ENCODE measurements at regions not wholly inside any gene's neighbourhood (a gene's known extent, or its start where the extent isn't known, plus 50 kb on each side); places are given as distances from the start of the nearest gene placed in this dataset.
"Not testable (repeated sequence)": the region's sequence is repeated elsewhere in the genome, so short reads cannot be mapped to it uniquely, and the experiment has no call there.

DNA sequence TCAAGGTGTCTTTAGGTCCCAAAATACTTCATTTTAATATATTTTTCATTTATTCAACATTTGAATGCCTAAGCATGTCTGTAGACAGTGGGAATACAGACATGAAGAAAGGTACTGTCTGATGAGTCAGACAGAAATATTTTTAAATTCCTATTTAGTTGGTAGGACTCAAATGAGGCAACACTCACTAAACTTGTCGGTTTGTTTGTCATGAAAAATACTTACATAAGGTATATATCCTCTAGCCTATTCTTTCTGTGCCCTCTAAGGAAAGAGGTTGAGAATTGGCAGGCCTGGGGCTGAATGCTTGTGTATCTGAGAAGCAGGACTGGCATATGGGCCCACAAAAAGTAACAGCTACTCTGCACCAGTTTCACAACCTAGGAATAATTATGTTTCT is 423.6 kb upstream of the MDFIC2 start:
- DNase-seq, result peak; percentile 37

DNA sequence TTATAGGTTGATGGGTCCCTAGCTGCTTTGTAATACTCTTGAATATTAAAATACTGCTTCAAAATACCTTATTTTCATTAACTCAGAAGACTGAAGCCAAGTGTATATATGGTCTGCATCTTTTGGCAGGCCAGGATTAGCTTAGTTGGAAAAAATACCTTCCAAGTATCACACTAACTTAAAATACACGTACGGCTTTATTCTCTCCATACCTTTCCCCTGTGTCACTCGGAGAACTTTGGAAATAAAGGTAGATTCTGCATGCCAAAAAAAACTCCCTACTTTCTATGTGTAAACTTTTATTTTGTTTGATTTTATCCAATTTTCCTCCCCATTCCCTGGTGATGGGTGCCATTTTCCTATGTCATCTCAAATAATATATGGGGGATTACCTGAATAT is 422.3 kb upstream of the MDFIC2 start:
- DNase-seq, result no peak

DNA sequence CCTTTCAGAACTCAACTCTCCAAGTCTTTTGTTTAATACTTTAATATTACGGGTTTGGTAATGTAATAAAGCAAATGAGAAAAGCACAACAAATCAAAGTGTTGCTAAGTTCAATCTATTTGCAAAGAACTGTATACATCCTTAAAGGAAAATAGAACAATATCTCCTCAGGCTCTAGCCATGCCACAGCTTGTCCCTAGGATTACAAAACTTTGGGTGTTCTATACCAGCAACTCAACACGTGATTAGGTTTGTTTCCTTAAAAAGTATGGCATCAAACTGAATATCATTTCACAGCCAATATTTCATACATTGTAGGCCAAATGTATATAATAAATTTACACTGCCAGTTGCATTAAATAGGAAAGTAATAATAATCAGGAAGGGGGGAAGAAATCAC is 418.6 kb upstream of the MDFIC2 start:
- no peak for DNase-seq

GRCh38 chr3:70729845-70730244 is 417.4 kb upstream of the MDFIC2 start:
- DNase-seq, result peak; percentile 24

- DNase-seq, result peak; percentile 34
These were observed 415.9 kb upstream of the MDFIC2 start for GRCh38 chr3:70728311-70728710.

- DNase-seq, result peak; percentile 68
These were observed 414.5 kb upstream of the MDFIC2 start for GRCh38 chr3:70726961-70727360.

DNA sequence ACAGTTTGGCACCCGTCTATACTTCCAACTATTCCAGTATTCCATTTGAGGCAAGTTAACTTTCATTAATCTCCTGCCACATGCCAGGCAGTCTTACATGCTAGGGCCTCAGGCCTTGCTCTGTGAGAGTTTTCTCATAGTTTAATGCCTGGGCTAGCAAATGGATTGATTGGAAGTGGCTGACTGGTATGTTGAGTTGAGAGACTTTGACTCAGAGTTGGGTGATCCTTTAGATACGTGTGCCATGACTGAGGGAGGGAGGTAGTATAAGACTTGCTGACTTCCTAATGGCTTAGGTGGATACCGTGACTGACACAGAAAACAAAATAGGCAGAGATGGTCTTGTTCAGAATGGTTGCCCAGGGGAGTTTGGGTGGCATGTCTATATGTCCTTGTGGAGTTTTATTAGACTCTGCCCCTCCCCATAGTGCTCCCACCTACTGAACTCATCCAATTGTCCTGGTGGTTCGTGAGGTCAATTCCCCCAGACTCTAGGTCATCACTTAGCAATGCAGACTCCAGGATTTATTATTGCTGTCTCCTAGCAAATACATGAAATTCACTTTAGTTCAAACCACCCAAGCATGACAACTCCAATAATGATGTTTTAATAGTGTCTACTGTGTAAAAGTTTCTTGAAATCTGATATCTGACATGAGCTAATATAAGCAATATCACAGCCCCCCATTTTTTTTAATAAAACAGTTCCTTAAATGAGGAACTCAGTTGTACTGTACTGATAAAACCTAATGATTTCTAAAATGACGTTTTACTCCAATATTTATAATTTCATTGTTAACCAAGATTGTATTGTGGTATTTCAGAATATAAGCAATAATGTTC is 413.9 kb upstream of the MDFIC2 start:
- DNase-seq, result no peak

DNA sequence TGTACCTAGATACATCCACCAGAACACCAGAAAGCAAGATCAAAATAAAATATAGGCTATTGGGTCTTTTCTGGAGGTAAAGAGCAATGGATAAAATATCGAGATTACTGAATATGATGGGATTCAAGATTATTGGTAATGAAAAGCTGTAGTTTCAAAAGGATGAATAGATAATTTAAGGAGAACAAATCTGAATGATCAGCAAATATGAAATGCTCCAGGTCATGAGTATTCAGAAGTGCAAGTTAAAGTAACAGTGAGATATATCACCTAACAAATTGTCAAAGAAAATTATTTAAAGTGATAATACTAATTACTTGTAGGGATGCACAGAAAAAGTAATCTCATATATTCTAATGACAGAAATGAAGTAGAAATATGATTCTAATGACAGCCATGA is 409.6 kb upstream of the MDFIC2 start:
- DNase-seq, result no peak

- peak; percentile 52 for DNase-seq
These were observed 404.4 kb upstream of the MDFIC2 start for GRCh38 chr3:70716832-70717231.

DNA sequence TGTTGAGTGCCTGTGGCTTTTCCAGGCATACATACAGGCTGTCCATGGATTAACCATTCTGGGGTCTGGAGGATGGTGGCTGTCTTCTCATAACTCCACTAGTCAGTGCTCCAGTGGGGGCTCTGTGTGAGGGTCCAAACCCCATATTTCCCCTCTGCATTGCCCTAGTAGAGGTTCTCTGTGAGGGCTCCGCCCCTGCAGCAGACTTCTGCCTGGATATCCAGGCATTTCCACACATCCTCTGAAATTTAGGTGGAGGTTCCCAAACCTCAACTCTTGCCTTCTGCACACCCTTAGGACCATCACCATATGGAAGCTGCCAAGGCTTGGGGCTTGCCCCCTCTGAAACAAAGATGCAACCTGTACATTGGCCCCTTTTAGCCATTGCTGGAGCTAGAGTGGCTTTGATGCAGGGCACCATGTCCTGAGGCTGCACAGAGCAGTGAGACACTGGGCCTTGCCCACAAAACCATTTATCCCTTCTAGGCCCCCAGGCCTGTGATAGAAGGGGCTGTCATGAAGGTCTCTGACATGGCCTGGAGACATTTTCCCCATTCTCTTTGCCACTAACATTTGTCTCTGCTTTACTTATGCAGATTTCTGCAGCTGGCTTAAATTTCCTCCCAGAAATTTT is 400.1 kb upstream of the MDFIC2 start:
- DNase-seq, result no peak

- DNase-seq, result no peak
These were observed 391.1 kb upstream of the MDFIC2 start for GRCh38 chr3:70703305-70704102.

DNA sequence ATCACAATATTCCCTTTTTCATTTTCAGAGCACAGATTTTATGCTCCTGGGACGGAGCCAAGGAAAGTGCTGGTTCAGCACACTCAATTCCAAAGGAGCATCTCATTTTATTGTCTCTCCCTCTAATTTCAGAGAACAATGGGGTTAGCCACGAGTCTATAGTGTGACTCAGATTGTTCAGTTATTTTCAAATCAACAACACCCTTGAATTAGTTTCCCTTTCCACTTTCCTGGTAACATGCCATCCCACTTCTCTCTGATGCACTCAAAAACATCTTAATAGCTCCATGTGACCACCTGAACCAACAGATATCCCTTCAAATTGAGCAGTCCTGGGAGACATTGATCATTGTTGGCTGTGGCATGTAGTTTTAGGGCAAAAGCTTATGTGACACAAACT is 389.7 kb upstream of the MDFIC2 start:
- no peak for DNase-seq

DNA sequence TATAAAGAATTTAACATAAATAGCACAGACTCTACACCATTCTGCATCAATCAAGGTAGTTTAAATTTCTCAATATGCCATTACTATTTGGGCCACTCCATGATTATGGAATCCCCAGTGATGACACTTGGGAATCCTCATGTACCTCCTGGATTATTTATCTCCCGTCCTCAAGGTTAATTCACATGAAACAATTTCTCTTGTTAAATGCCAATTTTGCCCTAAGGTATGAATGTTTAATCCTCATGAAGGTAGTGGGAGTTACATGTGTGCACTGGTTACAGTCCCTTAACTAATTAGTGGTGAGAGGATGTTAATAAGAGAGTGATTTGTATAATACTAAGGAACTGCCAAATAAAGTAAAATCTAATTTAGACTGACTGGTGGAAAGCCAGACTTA is 372.3 kb upstream of the MDFIC2 start:
- DNase-seq, result no peak

DNA sequence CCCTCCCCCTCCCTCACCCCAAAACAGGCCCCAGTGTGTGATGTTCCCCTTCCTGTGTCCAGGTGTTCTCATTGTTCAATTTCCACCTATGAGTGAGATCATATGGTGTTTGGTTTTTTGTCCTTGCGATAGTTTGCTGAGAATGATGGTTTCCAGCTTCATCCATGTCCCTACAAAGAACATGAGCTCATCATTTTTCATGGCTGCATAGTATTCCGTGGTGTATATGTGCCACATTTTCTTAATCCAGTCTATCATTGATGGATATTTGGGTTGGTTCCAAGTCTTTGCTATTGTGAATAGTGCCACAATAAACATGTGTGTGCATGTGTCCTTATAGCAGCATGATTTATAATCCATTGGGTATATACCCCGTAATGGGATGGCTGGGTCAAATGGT is 363.4 kb upstream of the MDFIC2 start:
- DNase-seq, result not testable (repeated sequence)

DNA sequence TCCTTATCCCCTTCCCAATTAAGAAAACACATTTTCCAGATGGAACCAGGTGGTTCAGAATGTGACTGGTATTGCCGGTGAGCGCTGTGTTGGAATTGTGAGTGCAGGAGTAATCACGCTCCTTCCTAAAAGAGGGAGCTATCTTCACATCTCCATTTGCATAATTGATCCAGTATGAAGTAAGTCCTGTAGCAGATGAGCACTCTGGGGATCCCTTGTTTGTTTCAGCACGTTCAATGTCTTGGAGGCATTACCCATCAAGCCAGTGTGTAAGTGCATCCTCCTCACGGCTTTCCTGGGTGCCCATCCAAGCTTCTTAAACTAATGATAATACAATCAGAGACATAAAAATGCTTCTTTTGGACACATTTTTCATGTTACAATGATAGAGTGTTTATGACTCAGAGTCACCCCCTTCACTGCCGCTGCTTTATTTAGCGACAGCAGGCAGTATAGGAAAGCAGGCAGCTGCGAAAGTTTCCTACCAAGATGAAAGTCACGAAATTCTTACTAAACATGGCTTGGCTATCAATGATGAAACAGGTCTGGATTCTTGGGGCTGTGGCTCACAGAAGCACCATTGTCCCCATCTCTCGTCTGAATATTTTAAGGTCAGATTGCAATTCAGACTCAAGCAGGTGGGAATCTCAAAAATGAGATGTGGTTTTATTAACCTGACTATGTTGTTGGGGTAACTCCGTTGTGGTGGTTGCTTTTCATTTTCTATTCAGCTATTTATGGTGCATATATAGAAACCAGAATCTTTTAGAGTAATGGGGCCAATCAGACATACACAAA is 346.3 kb upstream of the MDFIC2 start:
- no peak for DNase-seq

DNA sequence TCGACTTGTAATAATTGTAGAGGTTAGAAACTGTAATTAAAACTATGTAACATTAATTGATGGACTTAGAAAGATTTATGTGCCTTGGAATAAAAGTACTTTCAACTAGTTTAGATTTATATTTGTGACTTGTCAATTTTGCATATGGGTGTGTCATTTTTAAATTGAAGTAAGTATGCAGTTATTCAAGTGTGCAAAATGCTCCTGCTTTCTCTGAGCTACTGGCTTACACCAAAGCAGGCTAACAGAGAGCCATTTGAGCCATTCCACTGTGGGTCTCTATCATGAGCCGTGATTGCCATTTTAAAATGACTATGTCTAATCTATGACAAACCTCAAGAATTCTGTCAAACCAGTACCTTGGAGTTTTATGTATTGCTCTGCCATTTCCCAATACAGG is 345.0 kb upstream of the MDFIC2 start:
- no peak for DNase-seq

- DNase-seq, result no peak
These were observed 335.4 kb upstream of the MDFIC2 start for GRCh38 chr3:70647823-70648222.

DNA sequence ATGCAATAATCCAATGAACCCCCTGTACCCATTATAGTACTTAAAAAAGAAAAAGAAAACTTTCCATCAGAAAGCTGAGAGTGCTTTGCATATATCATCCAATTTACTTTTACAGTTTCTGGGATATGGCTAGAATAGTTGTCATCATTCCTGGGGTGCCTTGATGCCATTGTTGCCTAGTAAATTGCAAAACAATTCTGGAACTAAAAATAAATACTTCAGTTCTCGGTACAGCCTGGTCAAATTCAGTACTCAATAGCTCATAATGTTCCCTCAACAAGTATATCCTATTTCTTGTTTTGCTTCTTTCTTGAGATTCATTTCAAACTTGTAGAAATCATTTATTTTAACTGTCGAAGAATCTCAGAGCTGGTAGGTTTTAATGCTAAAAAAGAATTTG is 334.7 kb upstream of the MDFIC2 start:
- no peak for DNase-seq

DNA sequence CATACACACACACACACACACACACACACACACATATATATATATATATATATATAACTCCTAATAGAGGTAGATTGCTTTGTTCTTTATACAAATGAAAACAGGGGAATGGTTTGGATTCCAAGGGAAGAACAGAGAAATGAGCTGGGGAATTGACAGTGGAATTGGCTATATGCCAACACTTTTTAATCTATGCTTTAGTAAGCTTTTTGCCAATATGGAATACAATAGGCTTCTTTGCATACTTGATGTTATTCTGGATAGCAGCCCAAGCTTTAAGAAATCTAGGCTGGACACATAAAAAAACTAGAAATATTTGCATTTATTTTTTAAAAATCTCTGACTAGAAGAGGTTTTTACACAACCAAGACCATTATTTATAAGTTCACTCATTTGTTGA is 334.2 kb upstream of the MDFIC2 start:
- DNase-seq, result no peak

DNA sequence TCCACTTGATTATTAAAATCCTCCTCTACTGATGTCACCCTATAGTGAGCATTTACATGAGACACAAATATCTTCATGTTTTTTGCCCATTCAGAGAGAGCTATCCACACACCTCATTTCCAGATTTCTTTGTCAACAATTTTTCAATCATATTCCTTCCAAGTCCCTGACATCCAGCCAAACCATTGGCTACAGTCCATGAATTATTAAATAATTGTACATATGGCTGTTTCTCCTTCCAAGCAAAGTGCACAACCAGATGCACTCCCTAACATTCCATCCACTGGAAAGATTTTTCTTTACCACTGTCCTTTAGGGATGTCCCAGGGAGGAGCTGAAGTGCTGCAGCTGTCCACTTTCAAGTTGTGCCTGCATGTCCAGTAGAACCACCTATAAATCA is 328.0 kb upstream of the MDFIC2 start:
- DNase-seq, result no peak

- no peak for DNase-seq
These were observed 322.9 kb upstream of the MDFIC2 start for GRCh38 chr3:70635301-70635700.

DNA sequence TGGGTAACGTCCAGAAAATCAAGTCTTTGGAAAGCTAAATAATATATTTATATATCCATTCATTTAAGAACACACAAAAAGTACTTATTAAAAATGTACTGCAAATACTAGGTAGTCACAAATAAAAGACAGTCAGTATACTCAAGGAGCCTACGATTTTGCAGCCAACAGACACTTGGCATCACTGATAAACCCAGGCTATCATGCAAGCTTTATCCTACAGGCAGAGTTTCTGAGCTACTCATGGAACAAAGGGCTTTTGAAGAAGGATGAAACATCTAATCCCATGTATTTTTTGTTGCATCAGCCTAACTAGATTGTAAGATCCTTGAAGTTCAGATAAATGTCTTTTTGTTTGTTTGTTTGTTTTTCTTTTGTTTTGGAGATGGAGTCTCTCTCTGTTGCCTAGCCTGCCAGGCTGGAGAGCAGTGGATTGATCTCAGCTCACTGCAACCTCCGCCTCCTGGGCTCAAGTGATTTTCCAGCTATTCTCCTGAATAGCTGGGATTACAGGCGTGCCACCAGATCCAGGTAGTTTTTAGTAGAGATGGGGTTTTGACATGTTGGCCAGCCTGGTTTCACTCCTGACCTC is 319.4 kb upstream of the MDFIC2 start:
- DNase-seq, result no peak

- no peak for DNase-seq
These were observed 309.0 kb upstream of the MDFIC2 start for GRCh38 chr3:70621451-70621850.
